ENCODE measurements at regions not wholly inside any gene's neighbourhood (a gene's known extent, or its start where the extent isn't known, plus 50 kb on each side); places are given as distances from the start of the nearest gene placed in this dataset.

DNA sequence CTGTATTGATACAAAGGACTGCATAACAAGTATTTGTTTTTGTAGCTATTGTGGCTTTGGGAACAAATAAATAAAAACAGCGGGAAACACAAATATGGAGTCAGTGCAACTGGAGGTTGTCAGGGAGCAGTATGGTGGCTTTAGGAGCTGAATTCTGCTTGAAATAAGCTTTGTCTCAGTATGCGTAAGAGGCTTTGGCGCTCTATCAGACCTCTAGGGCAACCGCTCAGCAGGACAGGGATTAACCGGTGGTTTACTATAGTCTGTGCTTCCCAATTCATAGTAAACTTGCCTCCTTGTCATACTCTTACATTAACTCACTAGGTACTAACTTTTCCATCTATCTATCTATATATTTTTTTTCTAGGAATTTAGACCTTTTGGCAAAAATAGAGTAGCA is 104.6 kb downstream of the ZIC1 start:
- no peak for TF ChIP-seq CTCF (IDR thresholded peaks at IDR 0.05; ENCODE audit: insufficient read depth, low read length)
- TF ChIP-seq POLR2AphosphoS5 (IDR thresholded peaks at IDR 0.05; ENCODE audit: low read depth), result no peak
- TF ChIP-seq GABPA (IDR thresholded peaks at IDR 0.05; ENCODE audit: low read depth), result no peak

All from HL-60 (cell line).